Peyer's patch (tissue), 4 donors: ENCODE measurements at regions not wholly inside any gene's neighbourhood (a gene's known extent, or its start where the extent isn't known, plus 50 kb on each side); places are given as distances from the start of the nearest gene placed in this dataset.
A peak's percentile ranks its signal among the peaks of the same experiment; 100 is the strongest.

ENCODE experiments used
- DNase-seq, 3 donors: peaks; one replicate each; pipeline ENCODE4 v3.0.0-alpha.2; 2017 to 2019
- H3K27ac ChIP-seq, 4 donors: fragments of 200-600 bp; sonication (generic); one replicate each; pipeline ENCODE4 v1.5.1; 2016 to 2019
- H3K27me3 ChIP-seq, 2 donors: fragments of 200-600 bp; sonication (generic); one replicate each; pipeline ENCODE4 v1.5.1; 2019
- H3K36me3 ChIP-seq, 3 donors: fragments of 200-600 bp; sonication (generic); one replicate each; pipeline ENCODE4 v1.5.1; 2016 to 2019
- H3K4me1 ChIP-seq, 4 donors: fragments of 200-600 bp; sonication (generic); one replicate each; pipeline ENCODE4 v1.5.1; 2016 to 2019
- H3K4me3 ChIP-seq, 4 donors: fragments of 200-600 bp; sonication (generic); 1 replicate in 3 of 4; 2 replicates in 1 of 4; pipeline ENCODE4 v1.5.1; 2016 to 2019; ENCODE audit warnings: mild to moderate bottlenecking in 1 of 4
- H3K9me3 ChIP-seq, 4 donors: fragments of 200-600 bp; sonication (generic); one replicate each; pipeline ENCODE4 v1.5.1; 2016 to 2019; ENCODE audit warnings: mild to moderate bottlenecking in 1 of 4
- POLR2A ChIP-seq, 2 donors: fragments of 450-650 bp; IDR thresholded peaks; one replicate each; pipeline ENCODE4 v1.5.1; 2017; ENCODE audit warnings: antibody characterized with exemption in 2 of 2, mild to moderate bottlenecking in 2 of 2, moderate library complexity in 2 of 2
- TF ChIP-seq, protein P1 (sequence below), 6 experiments: fragments of 450-650 bp in 4 of 6; fragments of 200-600 bp in 2 of 6; sonication (generic) in 1 of 6; IDR thresholded peaks; one replicate each; pipeline ENCODE4 v1.5.1; 2017 to 2019; ENCODE audit warnings: antibody characterized with exemption in 6 of 6, mild to moderate bottlenecking in 3 of 6, moderate library complexity in 1 of 6

DNA sequence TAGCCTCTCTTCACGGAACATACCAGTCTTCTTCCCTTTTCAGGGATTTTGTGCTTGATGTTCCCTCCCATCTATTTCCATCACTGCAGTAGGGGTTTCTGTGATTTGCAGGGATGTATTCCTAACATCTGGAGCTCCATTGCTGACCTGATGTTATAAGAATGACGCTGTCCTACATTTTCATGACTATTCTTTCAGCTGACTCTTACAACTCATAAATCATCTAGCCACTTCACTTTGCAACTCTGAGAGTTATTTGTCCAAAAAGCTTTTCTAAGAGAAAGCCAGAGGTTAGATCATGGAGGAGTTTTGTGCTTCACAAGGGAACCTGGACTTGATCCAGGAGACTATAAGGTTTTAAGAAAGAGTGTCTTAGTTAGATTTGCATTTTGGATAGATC, 116.6 kb upstream of the FAR2 start:
- H3K4me1 ChIP-seq = no peaks in the 10 kb centered on the region
- no peak for DNase-seq
- TF ChIP-seq, protein P1, sequence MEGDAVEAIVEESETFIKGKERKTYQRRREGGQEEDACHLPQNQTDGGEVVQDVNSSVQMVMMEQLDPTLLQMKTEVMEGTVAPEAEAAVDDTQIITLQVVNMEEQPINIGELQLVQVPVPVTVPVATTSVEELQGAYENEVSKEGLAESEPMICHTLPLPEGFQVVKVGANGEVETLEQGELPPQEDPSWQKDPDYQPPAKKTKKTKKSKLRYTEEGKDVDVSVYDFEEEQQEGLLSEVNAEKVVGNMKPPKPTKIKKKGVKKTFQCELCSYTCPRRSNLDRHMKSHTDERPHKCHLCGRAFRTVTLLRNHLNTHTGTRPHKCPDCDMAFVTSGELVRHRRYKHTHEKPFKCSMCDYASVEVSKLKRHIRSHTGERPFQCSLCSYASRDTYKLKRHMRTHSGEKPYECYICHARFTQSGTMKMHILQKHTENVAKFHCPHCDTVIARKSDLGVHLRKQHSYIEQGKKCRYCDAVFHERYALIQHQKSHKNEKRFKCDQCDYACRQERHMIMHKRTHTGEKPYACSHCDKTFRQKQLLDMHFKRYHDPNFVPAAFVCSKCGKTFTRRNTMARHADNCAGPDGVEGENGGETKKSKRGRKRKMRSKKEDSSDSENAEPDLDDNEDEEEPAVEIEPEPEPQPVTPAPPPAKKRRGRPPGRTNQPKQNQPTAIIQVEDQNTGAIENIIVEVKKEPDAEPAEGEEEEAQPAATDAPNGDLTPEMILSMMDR (IDR thresholded peaks at IDR 0.05) = no peak
- TF ChIP-seq POLR2A (IDR thresholded peaks at IDR 0.05) = no peak
- H3K4me3 ChIP-seq = no peak overlapping the region
- H3K36me3 ChIP-seq = no peaks in the 10 kb centered on the region
- no peaks in the 10 kb centered on the region for H3K9me3 ChIP-seq
- H3K27ac ChIP-seq = no peak overlapping the region
- H3K27me3 ChIP-seq = no peaks in the 10 kb centered on the region

DNA sequence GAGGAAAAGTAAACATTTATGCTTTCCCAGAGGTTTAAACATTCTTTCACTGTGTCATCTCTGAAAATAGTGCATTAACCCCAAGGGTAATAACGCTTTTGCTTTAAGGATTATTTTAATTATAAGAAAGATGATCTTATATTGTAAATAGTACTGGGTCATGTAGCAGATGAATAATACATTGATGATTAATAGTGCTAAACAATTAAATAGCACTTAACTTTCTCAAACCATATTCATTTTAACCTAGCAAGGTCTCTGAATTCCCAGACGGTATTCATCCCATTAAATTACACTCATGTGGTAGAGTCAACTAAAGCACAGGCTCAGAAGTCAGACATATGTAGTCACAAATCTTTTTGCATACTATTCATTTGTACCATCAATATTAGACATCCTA, 115.6 kb upstream of the FAR2 start:
- no peaks in the 10 kb centered on the region for H3K9me3 ChIP-seq
- H3K27ac ChIP-seq = no peak overlapping the region
- no peak for DNase-seq
- H3K4me3 ChIP-seq = no peak overlapping the region
- H3K36me3 ChIP-seq = no peaks in the 10 kb centered on the region
- no peaks in the 10 kb centered on the region for H3K27me3 ChIP-seq
- H3K4me1 ChIP-seq = no peaks in the 10 kb centered on the region
- TF ChIP-seq POLR2A (IDR thresholded peaks at IDR 0.05) = no peak
- TF ChIP-seq, protein P1 (IDR thresholded peaks at IDR 0.05) = no peak

DNA sequence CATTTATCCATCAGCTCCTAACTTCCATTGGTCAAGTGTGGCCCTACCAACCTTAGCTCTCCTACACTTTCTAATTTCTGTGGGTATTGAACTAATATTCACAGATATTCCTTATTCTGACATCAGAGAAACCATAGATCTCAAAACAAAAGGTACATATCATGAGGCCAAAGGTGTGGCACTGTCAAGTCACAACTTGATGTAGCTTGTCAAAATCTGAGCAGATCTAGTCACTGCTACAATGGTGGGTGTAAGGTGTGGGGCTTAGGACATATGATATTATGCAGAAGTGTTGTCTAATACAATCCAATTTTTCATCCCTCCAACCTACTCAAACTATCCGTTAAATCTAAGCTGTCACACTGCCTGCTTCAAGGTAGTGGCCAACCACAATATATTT, 114.0 kb upstream of the FAR2 start:
- H3K27me3 ChIP-seq = no peaks in the 10 kb centered on the region
- H3K36me3 ChIP-seq = no peaks in the 10 kb centered on the region
- TF ChIP-seq, protein P1 (IDR thresholded peaks at IDR 0.05) = no peak
- TF ChIP-seq POLR2A (IDR thresholded peaks at IDR 0.05) = no peak
- H3K9me3 ChIP-seq = no peaks in the 10 kb centered on the region
- H3K4me1 ChIP-seq = no peaks in the 10 kb centered on the region
- no peak overlapping the region for H3K27ac ChIP-seq
- no peak for DNase-seq
- H3K4me3 ChIP-seq = no peak overlapping the region

DNA sequence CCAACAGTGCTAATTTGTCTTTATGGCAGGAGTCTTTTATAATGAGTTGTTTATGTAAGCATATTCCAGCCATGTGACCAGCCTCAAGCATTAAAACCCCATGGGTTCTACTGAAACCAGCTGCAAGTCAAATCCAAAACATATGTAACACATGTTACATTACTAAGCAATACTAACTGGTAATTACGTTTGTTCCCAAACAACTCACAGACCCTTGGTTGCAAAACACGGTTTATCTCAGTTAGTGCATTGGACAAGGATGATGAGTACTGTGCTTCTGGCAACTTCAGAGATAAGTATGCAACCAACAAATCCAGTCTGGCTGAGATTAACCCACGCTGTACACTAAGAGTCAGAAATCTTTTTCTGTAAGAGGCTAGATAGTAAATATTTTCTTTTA, 110.1 kb upstream of the FAR2 start:
- Histone ChIP-seq H3K27ac (no peak overlapping the region), H3K36me3 (no peaks in the 10 kb centered on the region), H3K4me1 (no peaks in the 10 kb centered on the region), H3K27me3 (no peaks in the 10 kb centered on the region), H3K4me3 (no peak overlapping the region), H3K9me3 (no peaks in the 10 kb centered on the region)
- DNase-seq = no peak
- TF ChIP-seq POLR2A (IDR thresholded peaks at IDR 0.05) = no peak
- TF ChIP-seq, protein P1 (IDR thresholded peaks at IDR 0.05) = no peak

DNA sequence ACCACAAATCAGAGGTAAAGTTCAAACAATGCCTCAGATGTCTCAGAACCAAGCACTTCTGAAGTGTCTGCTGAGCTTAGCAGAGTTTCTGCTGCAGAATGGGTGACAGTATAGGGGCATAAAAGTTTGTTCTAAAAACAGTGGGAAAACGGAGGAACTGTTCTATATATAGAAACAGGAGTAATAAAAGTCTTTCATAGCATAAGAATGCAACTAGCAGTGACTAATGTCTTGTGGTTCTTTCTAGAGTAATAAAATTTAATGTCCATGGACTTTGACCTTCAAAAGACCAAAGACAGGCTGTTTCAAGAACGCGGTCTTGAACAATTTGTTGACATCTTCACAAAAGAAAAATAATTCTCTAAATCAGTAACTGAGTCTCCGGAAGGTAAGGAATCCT, 107.5 kb upstream of the FAR2 start:
- Histone ChIP-seq H3K4me1 (no peaks in the 10 kb centered on the region), H3K27me3 (no peaks in the 10 kb centered on the region), H3K27ac (peak overlapping the region in 2 of 4 donors; percentile 72 to 83), H3K36me3 (no peaks in the 10 kb centered on the region), H3K9me3 (no peaks in the 10 kb centered on the region), H3K4me3 (no peak overlapping the region)
- no peak for TF ChIP-seq POLR2A (IDR thresholded peaks at IDR 0.05)
- TF ChIP-seq, protein P1 (IDR thresholded peaks at IDR 0.05) = no peak
- no peak for DNase-seq

DNA sequence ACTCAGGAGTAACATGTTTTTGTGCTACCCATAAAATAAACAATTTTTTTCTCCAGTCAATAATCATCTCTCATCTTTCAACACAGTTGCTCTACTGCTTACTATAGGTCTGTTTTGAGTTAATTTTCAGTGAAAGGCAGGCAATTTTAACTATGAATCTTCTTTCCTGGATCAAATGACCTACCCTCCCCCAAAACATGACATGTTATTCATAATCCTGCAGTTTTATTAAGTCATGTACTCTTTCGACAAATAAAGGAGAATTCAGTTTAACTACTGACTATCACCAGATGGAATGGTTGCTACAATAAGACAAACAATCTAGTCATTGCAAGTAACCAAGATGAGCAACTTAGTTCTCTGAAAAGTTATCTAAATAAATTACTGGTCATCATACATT, 106.0 kb upstream of the FAR2 start:
- Histone ChIP-seq H3K9me3 (no peaks in the 10 kb centered on the region), H3K4me1 (no peaks in the 10 kb centered on the region), H3K27me3 (no peaks in the 10 kb centered on the region), H3K4me3 (no peak overlapping the region), H3K36me3 (no peaks in the 10 kb centered on the region), H3K27ac (no peak overlapping the region)
- TF ChIP-seq, protein P1 (IDR thresholded peaks at IDR 0.05) = no peak
- TF ChIP-seq POLR2A (IDR thresholded peaks at IDR 0.05) = no peak
- DNase-seq = no peak
